Hepatocyte (in vitro differentiated cells): ENCODE measurements at regions not wholly inside any gene's neighbourhood (a gene's known extent, or its start where the extent isn't known, plus 50 kb on each side); places are given as distances from the start of the nearest gene placed in this dataset.

Source experiments
- EZH2 ChIP-seq: fragments of 200-600 bp; sonication (generic); IDR thresholded peaks from 2 replicates; pipeline ENCODE4 v1.6.1; 2016; ENCODE audit warnings: antibody characterized with exemption, mild to moderate bottlenecking, borderline replicate concordance
- EZH2phosphoT487 ChIP-seq: fragments of 200-600 bp; sonication (generic); IDR thresholded peaks from one replicate; pipeline ENCODE4 v1.6.1; 2018; ENCODE audit warnings: antibody characterized with exemption, mild to moderate bottlenecking, low read depth, moderate library complexity; ENCODE audit not compliant: unreplicated experiment, severe bottlenecking
- TF ChIP-seq, protein P1 (sequence below): fragments of 200-600 bp; sonication (generic); IDR thresholded peaks from 2 replicates; pipeline ENCODE4 v1.5.1; 2016; ENCODE audit warnings: antibody characterized with exemption, mild to moderate bottlenecking; ENCODE audit not compliant: poor library complexity

DNA sequence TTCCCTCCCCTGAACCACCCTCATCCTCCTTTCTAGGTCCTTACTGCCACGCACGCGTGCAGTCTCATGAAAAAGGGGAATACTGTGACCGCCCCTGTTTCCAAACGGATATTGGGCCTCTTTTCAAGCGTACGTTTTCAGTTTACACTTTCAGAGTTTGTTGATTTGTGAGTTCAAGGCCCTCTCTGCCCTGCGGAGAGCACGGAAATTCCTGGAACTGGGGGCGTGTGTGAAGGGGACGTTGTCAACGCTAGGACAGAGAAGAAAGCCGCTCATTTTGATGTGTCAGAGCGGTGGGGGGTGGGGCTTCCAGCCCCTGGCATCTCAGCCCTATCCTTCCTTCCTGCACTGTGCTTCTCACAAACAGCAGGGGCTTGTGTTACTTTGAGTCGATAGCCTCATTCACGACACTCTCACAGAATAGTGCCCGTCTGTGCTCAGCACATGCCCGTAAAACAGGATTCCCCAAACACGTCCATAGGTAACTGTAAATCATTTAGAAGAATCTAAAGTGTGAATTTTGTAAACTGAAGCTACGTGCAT, 137.6 kb upstream of the PEG3 start:
- TF ChIP-seq, protein P1, sequence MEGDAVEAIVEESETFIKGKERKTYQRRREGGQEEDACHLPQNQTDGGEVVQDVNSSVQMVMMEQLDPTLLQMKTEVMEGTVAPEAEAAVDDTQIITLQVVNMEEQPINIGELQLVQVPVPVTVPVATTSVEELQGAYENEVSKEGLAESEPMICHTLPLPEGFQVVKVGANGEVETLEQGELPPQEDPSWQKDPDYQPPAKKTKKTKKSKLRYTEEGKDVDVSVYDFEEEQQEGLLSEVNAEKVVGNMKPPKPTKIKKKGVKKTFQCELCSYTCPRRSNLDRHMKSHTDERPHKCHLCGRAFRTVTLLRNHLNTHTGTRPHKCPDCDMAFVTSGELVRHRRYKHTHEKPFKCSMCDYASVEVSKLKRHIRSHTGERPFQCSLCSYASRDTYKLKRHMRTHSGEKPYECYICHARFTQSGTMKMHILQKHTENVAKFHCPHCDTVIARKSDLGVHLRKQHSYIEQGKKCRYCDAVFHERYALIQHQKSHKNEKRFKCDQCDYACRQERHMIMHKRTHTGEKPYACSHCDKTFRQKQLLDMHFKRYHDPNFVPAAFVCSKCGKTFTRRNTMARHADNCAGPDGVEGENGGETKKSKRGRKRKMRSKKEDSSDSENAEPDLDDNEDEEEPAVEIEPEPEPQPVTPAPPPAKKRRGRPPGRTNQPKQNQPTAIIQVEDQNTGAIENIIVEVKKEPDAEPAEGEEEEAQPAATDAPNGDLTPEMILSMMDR: no peak
- TF ChIP-seq EZH2 (no peak), EZH2phosphoT487 (no peak)
